ENCODE measurements at regions not wholly inside any gene's neighbourhood (a gene's known extent, or its start where the extent isn't known, plus 50 kb on each side); places are given as distances from the start of the nearest gene placed in this dataset.

- Histone ChIP-seq H3K9me3 (no peaks in the 10 kb centered on the region), H3K36me3 (no peaks in the 10 kb centered on the region), H3K4me1 (peaks cover 0 to 9% (median 0%) of the 10 kb centered on the region in 3 donors), H3K27ac (no peak overlapping the region), H3K27me3 (no peaks in the 10 kb centered on the region), H3K4me3 (no peak overlapping the region)
- WGBS, 2 donors (ENCODE audit: low coverage in 1 of 2), result 0 to 25% methylated on average over 1 of the region's 1 CpG
- ATAC-seq, result no peak
- TF ChIP-seq POLR2AphosphoS5 (IDR thresholded peaks at IDR 0.05) (no peak), EP300 (IDR thresholded peaks at IDR 0.05) (no peak), CTCF (IDR thresholded peaks at IDR 0.05) (no peak), POLR2A (IDR thresholded peaks at IDR 0.05) (no peak)
Observed at GRCh38 chr5:118006219-118006618, 982.1 kb downstream of the DTWD2 start.

GRCh38 chr5:117999939-118000549, 988.3 kb downstream of the DTWD2 start:
- H3K27ac ChIP-seq, result no peak overlapping the region
- no peak overlapping the region for H3K4me3 ChIP-seq
- H3K36me3 ChIP-seq, result no peaks in the 10 kb centered on the region
- H3K9me3 ChIP-seq, result no peaks in the 10 kb centered on the region
- no peaks in the 10 kb centered on the region for H3K4me1 ChIP-seq
- no peaks in the 10 kb centered on the region for H3K27me3 ChIP-seq
- 56 to 72% methylated on average over 3 of the region's 3 CpGs for WGBS, 2 donors (ENCODE audit: low coverage in 1 of 2)
- no peak for ATAC-seq
- TF ChIP-seq POLR2AphosphoS5 (IDR thresholded peaks at IDR 0.05) (no peak), POLR2A (IDR thresholded peaks at IDR 0.05) (no peak), EP300 (IDR thresholded peaks at IDR 0.05) (no peak), CTCF (IDR thresholded peaks at IDR 0.05) (no peak)

- Histone ChIP-seq H3K4me3 (no peak overlapping the region), H3K27ac (no peak overlapping the region), H3K27me3 (no peaks in the 10 kb centered on the region), H3K4me1 (peaks cover 0 to 6% (median 0%) of the 10 kb centered on the region in 3 donors), H3K36me3 (no peaks in the 10 kb centered on the region), H3K9me3 (no peaks in the 10 kb centered on the region)
- ATAC-seq, result no peak
- WGBS, 2 donors (ENCODE audit: low coverage in 1 of 2), result 39 to 63% methylated on average over 2 of the region's 2 CpGs
- TF ChIP-seq CTCF (IDR thresholded peaks at IDR 0.05), result no peak
Observed at GRCh38 chr5:117982691-117983090, 1005.7 kb downstream of the DTWD2 start.

GRCh38 chr5:117973785-117974184, 1014.6 kb downstream of the DTWD2 start:
- TF ChIP-seq POLR2AphosphoS5 (IDR thresholded peaks at IDR 0.05) (no peak), CTCF (IDR thresholded peaks at IDR 0.05) (no peak), EP300 (IDR thresholded peaks at IDR 0.05) (no peak), POLR2A (IDR thresholded peaks at IDR 0.05) (no peak)
- H3K27me3 ChIP-seq, result no peaks in the 10 kb centered on the region
- no peak for ATAC-seq
- no peaks in the 10 kb centered on the region for H3K9me3 ChIP-seq
- H3K4me1 ChIP-seq, result peaks cover 0 to 16% (median 4%) of the 10 kb centered on the region in 3 donors
- no peaks in the 10 kb centered on the region for H3K36me3 ChIP-seq
- H3K27ac ChIP-seq, result no peak overlapping the region
- H3K4me3 ChIP-seq, result no peak overlapping the region
- whole genome bisulfite sequencing, 2 donors (ENCODE audit: low coverage in 1 of 2), result 100% methylated on average over 1 of the region's 1 CpG; no CpG with 5 or more reads in 1 of the 2 donors

- TF ChIP-seq EP300 (IDR thresholded peaks at IDR 0.05), result no peak
- TF ChIP-seq CTCF (IDR thresholded peaks at IDR 0.05), result no peak
- no peak for TF ChIP-seq POLR2AphosphoS5 (IDR thresholded peaks at IDR 0.05)
- TF ChIP-seq POLR2A (IDR thresholded peaks at IDR 0.05), result no peak
- ATAC-seq, result peak; percentile 22
- no peaks in the 10 kb centered on the region for H3K36me3 ChIP-seq
- H3K4me3 ChIP-seq, result no peak overlapping the region
- H3K9me3 ChIP-seq, result no peaks in the 10 kb centered on the region
- H3K4me1 ChIP-seq, result no peaks in the 10 kb centered on the region
- WGBS, 2 donors (ENCODE audit: low coverage in 1 of 2), result 69% methylated on average over 3 of the region's 3 CpGs; no CpG with 5 or more reads in 1 of the 2 donors
- H3K27ac ChIP-seq, result no peak overlapping the region
- H3K27me3 ChIP-seq, result no peaks in the 10 kb centered on the region
Observed at GRCh38 chr5:117955831-117956230, 1032.5 kb downstream of the DTWD2 start.
